Skeletal muscle tissue (tissue), 3 donors: ENCODE measurements at regions not wholly inside any gene's neighbourhood (a gene's known extent, or its start where the extent isn't known, plus 50 kb on each side); places are given as distances from the start of the nearest gene placed in this dataset.

Experiments
- H3K27ac ChIP-seq: one replicate; pipeline ENCODE4 v1.7.0; 2013; ENCODE audit warnings: mild to moderate bottlenecking, low read depth, low read length, inconsistent platforms
- H3K27me3 ChIP-seq, 3 donors: one replicate each; pipeline ENCODE4 v1.7.0; 2013; ENCODE audit warnings: low read length in 3 of 3; ENCODE audit not compliant: control insufficient read depth in 3 of 3, insufficient read depth in 3 of 3
- H3K36me3 ChIP-seq, 3 donors: one replicate each; pipeline ENCODE4 v1.7.0; 2013; ENCODE audit warnings: low read length in 3 of 3; ENCODE audit not compliant: control insufficient read depth in 3 of 3, insufficient read depth in 3 of 3
- H3K4me1 ChIP-seq, 3 donors: one replicate each; pipeline ENCODE4 v1.7.0; 2013; ENCODE audit warnings: low read length in 3 of 3, mild to moderate bottlenecking in 3 of 3; ENCODE audit not compliant: control insufficient read depth in 3 of 3, insufficient read depth in 3 of 3
- H3K4me3 ChIP-seq, 3 donors: one replicate each; pipeline ENCODE4 v1.7.0; 2013; ENCODE audit warnings: low read length in 3 of 3
- H3K9ac ChIP-seq, 3 donors: one replicate each; pipeline ENCODE4 v1.7.0; 2013; ENCODE audit warnings: low read length in 3 of 3, mild to moderate bottlenecking in 3 of 3, moderate library complexity in 2 of 3, low read depth in 1 of 3
- H3K9me3 ChIP-seq, 3 donors: one replicate each; pipeline ENCODE4 v1.7.0; 2013; ENCODE audit warnings: low read length in 3 of 3; ENCODE audit not compliant: control insufficient read depth in 3 of 3
- donor health status: Osteomylitis.

DNA sequence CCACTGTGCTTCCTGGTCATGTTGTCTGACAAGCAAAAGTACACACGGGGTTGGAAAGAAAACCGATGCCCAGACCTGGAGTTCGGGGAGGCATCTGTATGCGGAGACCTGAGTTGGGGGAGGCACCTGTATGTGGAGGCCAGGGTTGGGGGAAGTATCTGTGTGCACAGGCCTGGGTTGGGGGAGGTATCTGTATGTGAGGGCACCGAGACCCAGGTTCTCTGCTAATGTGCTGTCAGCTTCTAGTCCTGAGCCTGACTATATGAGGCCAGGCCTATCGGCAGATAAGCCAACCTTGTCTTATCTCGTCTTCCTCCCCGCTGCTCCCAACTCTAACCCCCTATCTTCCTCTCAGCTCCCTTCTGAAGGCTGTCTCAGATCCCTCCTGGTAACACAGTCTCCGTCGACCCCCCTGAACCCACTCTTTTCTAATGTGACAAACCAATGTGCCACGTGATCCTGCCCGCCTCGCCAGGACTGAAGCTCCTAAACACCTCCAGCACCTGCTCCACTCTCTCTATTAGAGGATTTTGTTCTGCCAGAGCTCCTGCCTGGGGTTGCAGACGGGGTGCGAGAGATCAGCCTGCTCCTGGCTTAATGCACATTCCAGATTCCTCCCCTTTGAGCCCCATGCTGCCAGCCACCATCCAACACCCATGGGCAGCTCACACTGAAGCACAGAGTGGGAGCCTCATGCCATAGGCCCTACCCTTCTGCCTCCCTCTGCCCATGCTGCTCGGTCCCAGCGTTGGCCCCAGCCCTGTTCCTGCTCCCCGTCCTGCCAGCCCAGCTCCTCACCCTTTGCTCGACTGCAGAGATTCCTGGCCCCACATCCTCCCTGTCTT lies 188.4 kb downstream of the SH3BP4 start:
- Histone ChIP-seq H3K27me3 (peaks cover 0 to 2% (median 0%) of the 10 kb centered on the region in 3 donors), H3K4me3 (no peak overlapping the region), H3K9ac (no peak overlapping the region), H3K36me3 (no peaks in the 10 kb centered on the region), H3K4me1 (peaks cover 0 to 4% (median 0%) of the 10 kb centered on the region in 3 donors), H3K9me3 (no peaks in the 10 kb centered on the region), H3K27ac (no peak overlapping the region)

DNA sequence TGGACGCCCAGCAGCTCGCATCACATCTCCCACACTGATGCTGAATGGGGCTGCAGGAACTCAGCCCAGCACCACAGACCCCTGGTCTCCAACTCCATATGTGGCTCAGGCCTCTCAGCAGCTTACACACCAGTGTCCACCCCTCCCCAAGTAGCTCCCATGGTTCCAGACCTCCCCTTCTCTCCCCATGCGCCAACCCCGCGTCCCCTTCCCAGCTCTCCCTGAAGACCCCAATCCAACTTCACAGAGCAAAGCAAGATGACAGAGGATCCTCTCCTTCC lies 188.9 kb downstream of the SH3BP4 start:
- Histone ChIP-seq H3K4me1 (peaks cover 0 to 4% (median 0%) of the 10 kb centered on the region in 3 donors), H3K27me3 (peaks cover 0 to 2% (median 0%) of the 10 kb centered on the region in 3 donors), H3K4me3 (no peak overlapping the region), H3K27ac (no peak overlapping the region), H3K9me3 (no peaks in the 10 kb centered on the region), H3K36me3 (no peaks in the 10 kb centered on the region), H3K9ac (no peak overlapping the region)

GRCh38 chr2:235141411-235142128 lies 189.8 kb downstream of the SH3BP4 start:
- Histone ChIP-seq H3K4me1 (peaks cover 0 to 4% (median 0%) of the 10 kb centered on the region in 3 donors), H3K4me3 (no peak overlapping the region), H3K9me3 (no peaks in the 10 kb centered on the region), H3K36me3 (no peaks in the 10 kb centered on the region), H3K27ac (no peak overlapping the region), H3K9ac (no peak overlapping the region), H3K27me3 (peaks cover 0 to 2% (median 0%) of the 10 kb centered on the region in 3 donors)

- Histone ChIP-seq H3K4me3 (no peak overlapping the region), H3K27me3 (peaks cover 0 to 2% (median 0%) of the 10 kb centered on the region in 3 donors), H3K4me1 (peaks cover 0 to 4% (median 0%) of the 10 kb centered on the region in 3 donors), H3K9me3 (no peaks in the 10 kb centered on the region), H3K9ac (no peak overlapping the region), H3K27ac (no peak overlapping the region), H3K36me3 (no peaks in the 10 kb centered on the region)
These were observed 190.8 kb downstream of the SH3BP4 start for GRCh38 chr2:235142601-235143000.

GRCh38 chr2:235143789-235144188 lies 192.0 kb downstream of the SH3BP4 start:
- Histone ChIP-seq H3K27me3 (peaks cover 2 to 3% (median 2%) of the 10 kb centered on the region in 3 donors), H3K9ac (no peak overlapping the region), H3K4me3 (no peak overlapping the region), H3K36me3 (no peaks in the 10 kb centered on the region), H3K9me3 (no peaks in the 10 kb centered on the region), H3K4me1 (peaks cover 0 to 2% (median 0%) of the 10 kb centered on the region in 3 donors), H3K27ac (no peak overlapping the region)

- Histone ChIP-seq H3K27ac (no peak overlapping the region), H3K4me1 (no peaks in the 10 kb centered on the region), H3K9me3 (no peaks in the 10 kb centered on the region), H3K27me3 (peaks cover 2 to 6% (median 2%) of the 10 kb centered on the region in 3 donors), H3K4me3 (no peak overlapping the region), H3K9ac (no peak overlapping the region), H3K36me3 (no peaks in the 10 kb centered on the region)
These were observed 192.5 kb downstream of the SH3BP4 start for GRCh38 chr2:235144291-235144690.

GRCh38 chr2:235146206-235146605 lies 194.4 kb downstream of the SH3BP4 start:
- H3K27ac ChIP-seq, result no peak overlapping the region
- H3K4me1 ChIP-seq, result no peaks in the 10 kb centered on the region
- no peak overlapping the region for H3K9ac ChIP-seq
- no peaks in the 10 kb centered on the region for H3K36me3 ChIP-seq
- H3K9me3 ChIP-seq, result no peaks in the 10 kb centered on the region
- peaks cover 2 to 13% (median 2%) of the 10 kb centered on the region in 3 donors for H3K27me3 ChIP-seq
- no peak overlapping the region for H3K4me3 ChIP-seq

DNA sequence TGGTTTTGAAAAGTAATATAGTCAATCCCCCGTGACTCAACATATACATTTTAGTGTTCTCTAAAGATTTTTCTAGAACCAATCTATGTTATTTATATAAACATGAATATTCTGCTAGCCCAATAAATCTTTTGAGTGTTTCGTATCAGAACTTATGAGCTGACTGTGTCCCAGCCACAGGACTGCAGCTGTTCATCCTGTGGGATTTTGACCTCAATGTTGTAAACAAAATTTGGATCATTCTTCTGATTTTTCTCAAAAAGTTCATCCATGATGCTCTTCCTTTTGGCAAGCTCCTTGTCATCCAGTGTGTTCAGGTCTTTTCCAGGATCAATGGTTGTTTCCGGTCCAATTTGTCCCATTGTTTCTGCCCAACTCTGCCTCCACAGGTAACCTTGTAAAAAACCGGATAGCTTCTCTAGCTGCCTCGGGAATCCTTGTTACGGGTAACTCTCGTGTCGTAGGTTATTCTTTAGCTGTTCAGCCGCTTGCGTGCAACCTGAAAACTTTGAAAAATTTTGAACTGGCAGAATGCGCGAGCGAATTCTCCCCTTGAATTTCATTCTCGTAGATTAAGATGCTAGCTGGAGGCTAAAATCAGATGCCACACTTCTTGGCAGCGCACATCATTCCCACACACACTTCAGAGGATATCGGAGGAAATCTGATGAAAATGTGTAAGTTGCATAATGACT lies 195.2 kb downstream of the SH3BP4 start:
- Histone ChIP-seq H3K27ac (no peak overlapping the region), H3K4me3 (no peak overlapping the region), H3K36me3 (no peaks in the 10 kb centered on the region), H3K9me3 (no peaks in the 10 kb centered on the region), H3K9ac (no peak overlapping the region), H3K27me3 (peaks cover 2 to 13% (median 2%) of the 10 kb centered on the region in 3 donors), H3K4me1 (no peaks in the 10 kb centered on the region)

DNA sequence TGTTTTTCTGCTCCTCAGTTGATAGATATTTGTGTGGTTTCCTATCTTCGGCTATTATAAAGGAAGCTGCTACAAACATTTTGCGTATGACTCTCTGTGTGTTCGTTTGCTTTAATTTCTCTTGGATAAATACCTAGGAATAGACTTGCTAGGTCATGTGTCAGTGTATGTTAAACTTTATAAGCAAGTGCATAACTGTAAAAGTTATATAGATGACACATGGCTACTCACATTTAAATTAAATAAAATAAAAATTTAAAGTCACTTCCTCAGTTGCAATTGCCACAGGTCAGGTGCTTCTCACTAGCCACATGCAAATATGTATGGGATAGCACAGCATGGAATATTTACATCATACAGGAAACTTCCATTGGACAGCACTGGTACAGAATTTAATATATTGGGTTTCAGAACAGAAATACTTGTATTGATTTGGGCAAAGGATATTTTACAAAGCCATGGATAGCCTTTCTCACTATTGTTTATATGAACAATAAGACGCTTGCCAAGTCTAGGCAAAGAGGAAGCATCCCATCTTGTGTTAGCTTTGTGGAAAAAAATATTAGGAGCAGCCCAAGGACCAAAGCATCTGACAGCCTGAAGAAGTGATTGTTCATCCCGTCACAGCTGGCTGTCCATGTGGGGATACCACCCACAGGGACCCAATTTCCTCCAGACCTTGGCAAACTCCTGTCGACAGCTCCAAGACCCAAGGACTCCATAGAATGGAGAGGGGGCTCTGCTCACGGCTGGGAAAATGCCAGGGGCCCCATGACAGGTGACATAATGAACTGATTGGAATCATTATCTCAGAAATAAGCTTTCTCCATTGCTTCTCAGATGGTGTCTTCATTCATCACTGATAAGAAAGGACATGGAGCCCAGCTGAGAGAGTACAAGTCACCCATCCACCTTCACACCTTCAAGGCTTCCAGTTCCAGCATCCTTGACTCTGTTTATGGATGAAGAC lies 196.7 kb downstream of the SH3BP4 start:
- Histone ChIP-seq H3K4me1 (no peaks in the 10 kb centered on the region), H3K27me3 (peaks cover 2 to 16% (median 4%) of the 10 kb centered on the region in 3 donors), H3K36me3 (no peaks in the 10 kb centered on the region), H3K9ac (no peak overlapping the region), H3K9me3 (no peaks in the 10 kb centered on the region), H3K27ac (no peak overlapping the region), H3K4me3 (no peak overlapping the region)
